ENCODE measurements at regions not wholly inside any gene's neighbourhood (a gene's known extent, or its start where the extent isn't known, plus 50 kb on each side); places are given as distances from the start of the nearest gene placed in this dataset.

GRCh38 chr1:14511166-14511680 is 87.3 kb upstream of the KAZN start:
- in situ Hi-C loops (cut with MboI; ENCODE audit: low sequenced_read_pairs) = no loop called here
- no peak overlapping the region for H3K4me3 ChIP-seq
- no peaks in the 10 kb centered on the region for H3K36me3 ChIP-seq (replicated peaks)
- H3K9me3 ChIP-seq = no peaks in the 10 kb centered on the region
- peaks cover 23% of the 10 kb centered on the region for H3K4me1 ChIP-seq
- no peak for DNase-seq (ENCODE audit: low spot score in 2 of 2)
- H3K27me3 ChIP-seq (ENCODE audit: low read depth) = no peaks in the 10 kb centered on the region

DNA sequence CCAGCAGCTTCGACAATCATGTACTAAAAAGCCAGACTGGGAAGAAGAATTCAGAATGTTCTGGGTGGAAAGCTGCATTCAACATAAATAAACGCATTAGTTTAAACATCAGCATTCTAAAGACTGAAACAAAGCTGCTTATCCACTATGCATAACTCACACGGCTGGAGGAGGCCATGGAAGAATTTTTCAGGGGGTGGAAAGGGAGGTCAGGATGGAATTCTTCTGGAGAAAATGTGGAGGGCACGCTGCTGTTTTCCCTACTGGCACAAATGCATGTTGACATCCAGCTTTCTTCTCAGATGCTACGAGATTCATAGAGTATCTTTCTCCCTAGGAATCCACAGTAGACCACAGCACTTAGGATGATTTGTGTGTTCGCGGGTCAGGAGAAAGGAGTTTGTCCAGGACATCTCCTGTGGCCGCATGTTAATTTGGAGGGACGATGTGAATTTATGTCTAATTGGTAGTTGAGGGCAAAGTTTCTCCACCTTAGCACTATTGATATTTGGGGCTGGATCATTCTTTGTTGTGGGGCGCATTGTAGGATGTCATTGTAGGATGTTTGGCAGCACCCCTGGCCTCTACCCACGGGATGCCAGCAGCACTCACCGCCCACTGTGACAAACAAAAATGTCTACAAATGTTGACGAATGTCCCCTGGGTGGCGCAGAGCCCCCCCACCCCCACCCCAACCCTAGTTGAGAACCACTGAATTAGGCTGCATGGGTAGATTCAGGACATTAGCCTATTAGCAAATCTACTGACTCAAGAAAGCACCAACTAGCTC is 86.5 kb upstream of the KAZN start:
- Histone ChIP-seq H3K36me3 (replicated peaks) (no peaks in the 10 kb centered on the region), H3K27me3 (ENCODE audit: low read depth) (no peaks in the 10 kb centered on the region), H3K4me1 (peaks cover 22% of the 10 kb centered on the region), H3K4me3 (no peak overlapping the region), H3K9me3 (no peaks in the 10 kb centered on the region)
- DNase-seq (ENCODE audit: low spot score in 2 of 2) = no peak
- in situ Hi-C loops (cut with MboI; ENCODE audit: low sequenced_read_pairs) = no loop called here

GRCh38 chr1:14513111-14513510 is 85.4 kb upstream of the KAZN start:
- Histone ChIP-seq H3K4me1 (peaks cover 20% of the 10 kb centered on the region), H3K4me3 (no peak overlapping the region), H3K36me3 (replicated peaks) (no peaks in the 10 kb centered on the region), H3K27me3 (ENCODE audit: low read depth) (no peaks in the 10 kb centered on the region), H3K9me3 (no peaks in the 10 kb centered on the region)
- peak in 1 of 2 experiments; percentile 17 for DNase-seq (ENCODE audit: low spot score in 2 of 2)
- in situ Hi-C loops (cut with MboI; ENCODE audit: low sequenced_read_pairs) = no loop called here

- in situ Hi-C loops (cut with MboI; ENCODE audit: low sequenced_read_pairs) = no loop called here
- DNase-seq (ENCODE audit: low spot score in 2 of 2) = no peak
These were observed 83.7 kb upstream of the KAZN start for GRCh38 chr1:14514739-14515138.

DNA sequence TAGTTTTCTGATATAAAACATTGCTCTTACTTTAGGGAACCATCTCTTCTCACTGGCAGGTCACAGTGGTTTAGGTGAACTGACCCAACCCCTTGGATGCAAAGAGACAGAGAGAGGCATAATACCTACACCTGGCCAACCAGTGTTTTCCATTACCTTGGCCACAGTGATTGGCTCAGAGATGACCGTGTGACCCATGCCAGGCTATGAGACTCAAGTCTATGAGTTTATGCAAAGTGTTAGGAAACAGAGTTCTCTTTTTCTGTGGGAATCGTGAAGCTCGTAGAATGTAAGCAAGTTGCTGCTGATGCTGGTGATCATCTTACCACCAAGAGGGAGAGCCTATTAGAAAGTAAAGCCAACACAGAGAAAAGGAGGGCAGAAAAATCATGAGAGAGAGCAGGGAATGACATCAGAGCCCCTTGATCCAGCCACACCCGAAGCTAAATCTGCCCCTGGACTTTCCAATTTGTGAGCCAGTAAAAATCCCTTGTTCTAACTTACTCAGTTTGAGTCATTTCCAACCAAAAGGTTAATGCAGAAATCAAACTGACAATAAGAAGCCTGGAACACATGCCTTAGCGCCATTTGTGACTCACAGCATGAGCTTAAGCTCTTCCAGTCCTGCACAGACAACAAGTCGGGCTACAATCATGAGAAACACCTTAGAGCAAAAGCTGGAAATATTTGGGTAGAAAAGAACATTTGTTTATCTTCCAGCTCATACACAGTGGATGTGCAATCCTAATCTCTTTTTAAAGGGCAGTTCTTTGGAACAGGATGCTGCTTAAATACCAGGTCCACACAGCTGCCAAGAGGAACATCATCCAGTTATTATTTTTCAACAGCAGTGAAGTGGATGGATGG is 81.3 kb upstream of the KAZN start:
- no peak for DNase-seq (ENCODE audit: low spot score in 2 of 2)
- Histone ChIP-seq H3K4me3 (no peak overlapping the region), H3K9me3 (no peaks in the 10 kb centered on the region), H3K27me3 (ENCODE audit: low read depth) (no peaks in the 10 kb centered on the region), H3K4me1 (peaks cover 18% of the 10 kb centered on the region), H3K36me3 (replicated peaks) (no peaks in the 10 kb centered on the region)
- in situ Hi-C loops (cut with MboI; ENCODE audit: low sequenced_read_pairs) = no loop called here

More at GRCh38 chr1:14514739-14515138, 83.7 kb upstream of the KAZN start:
- H3K27me3 ChIP-seq (ENCODE audit: low read depth) = no peaks in the 10 kb centered on the region
- peaks cover 20% of the 10 kb centered on the region for H3K4me1 ChIP-seq
- no peaks in the 10 kb centered on the region for H3K36me3 ChIP-seq (replicated peaks)
- H3K9me3 ChIP-seq = no peaks in the 10 kb centered on the region
- H3K4me3 ChIP-seq = no peak overlapping the region

DNA sequence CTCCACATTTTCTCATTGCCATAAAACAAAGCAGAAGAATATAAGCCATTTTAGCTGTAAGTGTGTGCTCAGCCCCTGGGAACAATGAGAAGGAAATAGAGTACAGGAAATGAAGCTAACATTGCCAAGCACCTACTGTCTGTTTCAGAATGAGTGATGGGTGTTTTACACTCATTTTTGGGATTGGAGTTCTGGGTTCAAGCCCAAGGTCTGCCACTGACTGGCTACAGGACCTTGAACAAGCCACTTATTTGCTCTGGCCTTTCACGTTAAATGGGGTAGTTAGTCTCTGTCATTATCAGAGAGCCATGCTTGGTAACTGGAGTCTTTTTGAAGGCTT is 80.7 kb upstream of the KAZN start:
- in situ Hi-C loops (cut with MboI; ENCODE audit: low sequenced_read_pairs) = no loop called here

GRCh38 chr1:14519976-14520375 is 78.5 kb upstream of the KAZN start:
- Histone ChIP-seq H3K9me3 (no peaks in the 10 kb centered on the region), H3K4me3 (no peak overlapping the region), H3K4me1 (peaks cover 6% of the 10 kb centered on the region), H3K36me3 (replicated peaks) (no peaks in the 10 kb centered on the region), H3K27me3 (ENCODE audit: low read depth) (no peaks in the 10 kb centered on the region)
- in situ Hi-C loops (cut with MboI; ENCODE audit: low sequenced_read_pairs) = no loop called here
- DNase-seq (ENCODE audit: low spot score in 2 of 2) = no peak

More for the DNA sequence above, 80.7 kb upstream of the KAZN start:
- Histone ChIP-seq H3K4me1 (peaks cover 18% of the 10 kb centered on the region), H3K27me3 (ENCODE audit: low read depth) (no peaks in the 10 kb centered on the region), H3K36me3 (replicated peaks) (no peaks in the 10 kb centered on the region), H3K4me3 (no peak overlapping the region), H3K9me3 (no peaks in the 10 kb centered on the region)
- DNase-seq (ENCODE audit: low spot score in 2 of 2) = no peak

- no peak overlapping the region for H3K4me3 ChIP-seq
- no peaks in the 10 kb centered on the region for H3K9me3 ChIP-seq
- no peaks in the 10 kb centered on the region for H3K27me3 ChIP-seq (ENCODE audit: low read depth)
- no peaks in the 10 kb centered on the region for H3K4me1 ChIP-seq
- no peak for DNase-seq (ENCODE audit: low spot score in 2 of 2)
- in situ Hi-C loops (cut with MboI; ENCODE audit: low sequenced_read_pairs) = no loop called here
- no peaks in the 10 kb centered on the region for H3K36me3 ChIP-seq (replicated peaks)
These were observed 77.8 kb upstream of the KAZN start for GRCh38 chr1:14520514-14521163.

- H3K36me3 ChIP-seq (replicated peaks) = no peaks in the 10 kb centered on the region
- DNase-seq (ENCODE audit: low spot score in 2 of 2) = no peak
- H3K4me3 ChIP-seq = no peak overlapping the region
- in situ Hi-C loops (cut with MboI; ENCODE audit: low sequenced_read_pairs) = no loop called here
- H3K4me1 ChIP-seq = no peaks in the 10 kb centered on the region
- no peaks in the 10 kb centered on the region for H3K27me3 ChIP-seq (ENCODE audit: low read depth)
- no peaks in the 10 kb centered on the region for H3K9me3 ChIP-seq
These were observed 76.9 kb upstream of the KAZN start for GRCh38 chr1:14521622-14522021.

- Histone ChIP-seq H3K4me1 (no peaks in the 10 kb centered on the region), H3K27me3 (ENCODE audit: low read depth) (no peaks in the 10 kb centered on the region), H3K36me3 (replicated peaks) (no peaks in the 10 kb centered on the region), H3K4me3 (no peak overlapping the region), H3K9me3 (no peaks in the 10 kb centered on the region)
- DNase-seq (ENCODE audit: low spot score in 2 of 2) = no peak
- in situ Hi-C loops (cut with MboI; ENCODE audit: low sequenced_read_pairs) = no loop called here
These were observed 76.2 kb upstream of the KAZN start for GRCh38 chr1:14522077-14522925.

- no peaks in the 10 kb centered on the region for H3K4me1 ChIP-seq
- no peak overlapping the region for H3K4me3 ChIP-seq
- in situ Hi-C loops (cut with MboI; ENCODE audit: low sequenced_read_pairs) = no loop called here
- no peaks in the 10 kb centered on the region for H3K9me3 ChIP-seq
- no peaks in the 10 kb centered on the region for H3K27me3 ChIP-seq (ENCODE audit: low read depth)
- H3K36me3 ChIP-seq (replicated peaks) = no peaks in the 10 kb centered on the region
- DNase-seq (ENCODE audit: low spot score in 2 of 2) = peak in 1 of 2 experiments; percentile 25
These were observed 75.6 kb upstream of the KAZN start for GRCh38 chr1:14522926-14523241.

- Histone ChIP-seq H3K27me3 (ENCODE audit: low read depth) (no peaks in the 10 kb centered on the region), H3K9me3 (no peaks in the 10 kb centered on the region), H3K4me3 (no peak overlapping the region), H3K36me3 (replicated peaks) (no peaks in the 10 kb centered on the region), H3K4me1 (no peaks in the 10 kb centered on the region)
- in situ Hi-C loops (cut with MboI; ENCODE audit: low sequenced_read_pairs) = no loop called here
- no peak for DNase-seq (ENCODE audit: low spot score in 2 of 2)
These were observed 73.5 kb upstream of the KAZN start for GRCh38 chr1:14524826-14525636.

DNA sequence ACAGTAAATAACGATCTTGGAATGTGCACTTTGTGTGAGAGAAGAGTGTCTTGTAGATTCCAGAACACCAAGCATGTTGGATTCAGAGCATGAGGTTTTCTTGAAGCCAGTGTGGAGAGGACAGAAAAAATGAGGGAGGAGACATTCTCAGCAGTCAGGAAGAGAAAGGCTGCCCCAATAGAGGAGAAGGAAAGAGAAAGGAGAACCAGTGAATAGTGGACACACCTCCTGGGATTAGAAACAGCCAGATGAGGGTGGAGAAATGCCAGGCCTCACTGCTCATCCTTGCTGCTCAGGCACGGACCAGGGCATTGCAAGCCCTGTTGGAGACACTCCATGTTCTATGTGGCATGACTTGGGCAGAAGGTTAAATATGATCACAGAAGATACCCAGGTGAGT is 69.0 kb upstream of the KAZN start:
- Histone ChIP-seq H3K9me3 (no peaks in the 10 kb centered on the region), H3K36me3 (replicated peaks) (no peaks in the 10 kb centered on the region), H3K27me3 (ENCODE audit: low read depth) (no peaks in the 10 kb centered on the region), H3K4me3 (no peak overlapping the region), H3K4me1 (no peaks in the 10 kb centered on the region)
- DNase-seq (ENCODE audit: low spot score in 2 of 2) = no peak
- in situ Hi-C loops (cut with MboI; ENCODE audit: low sequenced_read_pairs) = no loop called here

Data from HAP-1 (cell line).